Inferior parietal cortex (tissue), 1 donor: ENCODE measurements at regions not wholly inside any gene's neighbourhood (a gene's known extent, or its start where the extent isn't known, plus 50 kb on each side); places are given as distances from the start of the nearest gene placed in this dataset.
"Not testable (repeated sequence)": the region's sequence is repeated elsewhere in the genome, so short reads cannot be mapped to it uniquely, and the experiment has no call there.

Experiments used
- DNase-seq: peaks from one replicate; pipeline ENCODE4 v3.0.0-alpha.2; 2016; ENCODE audit errors: extremely low spot score

DNA sequence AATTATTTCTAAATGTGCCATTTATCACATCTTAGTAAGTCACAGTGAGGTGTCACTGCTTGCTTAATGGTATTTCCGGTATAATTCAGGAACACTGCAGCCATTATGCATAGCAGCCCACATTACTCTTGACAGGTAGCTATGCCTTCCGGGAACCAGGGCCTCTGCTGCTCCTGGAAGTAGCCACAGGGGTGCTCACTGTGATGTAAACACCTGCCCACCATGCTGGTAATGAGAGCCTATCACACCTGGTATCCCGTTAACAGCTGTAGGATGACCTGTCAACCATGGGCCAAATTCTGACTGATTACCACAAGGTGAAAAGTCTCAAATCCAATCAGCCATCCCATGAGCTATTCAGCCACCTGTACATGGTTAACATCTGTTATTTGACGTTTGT is 647.0 kb upstream of the NXPH2 start:
- no peak for DNase-seq

DNA sequence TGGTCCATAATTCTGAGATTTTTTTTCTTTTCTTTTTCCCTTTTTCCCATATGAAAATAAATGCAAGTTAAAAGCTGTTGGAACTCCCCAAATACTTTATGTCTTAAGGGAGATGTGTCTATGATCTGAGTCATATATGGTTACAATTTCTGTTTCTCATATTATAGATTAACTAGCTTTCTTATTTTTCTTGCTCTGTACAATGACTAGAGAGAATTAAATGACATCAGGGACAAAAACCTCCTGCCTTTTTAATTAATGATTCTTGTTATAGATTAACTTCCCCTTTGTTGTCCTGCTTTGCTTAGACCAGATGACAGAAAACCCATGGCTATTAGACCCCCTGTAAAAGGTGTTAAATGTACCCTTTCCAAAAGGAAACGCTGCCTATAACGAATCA is 643.9 kb upstream of the NXPH2 start:
- DNase-seq, result no peak

DNA sequence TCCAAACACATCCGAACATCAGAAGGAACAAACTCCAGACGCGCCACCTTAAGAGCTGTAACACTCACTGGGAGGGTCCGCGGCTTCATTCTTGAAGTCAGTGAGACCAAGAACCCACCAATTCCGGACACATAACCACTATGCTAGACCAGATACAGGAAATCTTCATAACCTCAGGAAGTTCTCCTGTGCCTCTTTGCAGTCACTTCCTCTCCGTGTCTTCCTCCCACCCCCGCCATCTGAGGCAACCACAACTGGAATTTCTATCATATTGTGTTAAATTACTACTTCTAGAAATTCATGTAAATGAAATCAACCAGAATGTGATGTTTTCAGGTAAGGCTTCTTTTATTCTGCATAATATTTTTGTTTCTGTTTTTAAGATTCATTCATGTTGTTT is 631.0 kb upstream of the NXPH2 start:
- no peak for DNase-seq

DNA sequence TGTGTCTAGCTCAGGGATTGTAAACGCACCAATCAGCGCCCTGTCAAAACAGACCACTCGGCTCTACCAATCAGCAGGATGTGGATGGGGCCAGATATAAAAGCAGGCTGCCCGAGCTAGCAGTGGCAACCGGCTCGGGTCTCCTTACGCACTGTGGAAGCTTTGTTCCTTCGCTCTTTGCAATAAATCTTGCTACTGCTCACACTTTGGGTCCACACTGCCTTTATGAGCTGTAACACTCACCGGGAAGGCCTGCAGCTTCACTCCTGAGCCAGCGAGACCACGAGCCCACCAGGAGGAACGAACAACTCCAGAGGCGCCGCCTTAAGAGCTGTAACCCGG is 630.6 kb upstream of the NXPH2 start:
- not testable (repeated sequence) for DNase-seq

DNA sequence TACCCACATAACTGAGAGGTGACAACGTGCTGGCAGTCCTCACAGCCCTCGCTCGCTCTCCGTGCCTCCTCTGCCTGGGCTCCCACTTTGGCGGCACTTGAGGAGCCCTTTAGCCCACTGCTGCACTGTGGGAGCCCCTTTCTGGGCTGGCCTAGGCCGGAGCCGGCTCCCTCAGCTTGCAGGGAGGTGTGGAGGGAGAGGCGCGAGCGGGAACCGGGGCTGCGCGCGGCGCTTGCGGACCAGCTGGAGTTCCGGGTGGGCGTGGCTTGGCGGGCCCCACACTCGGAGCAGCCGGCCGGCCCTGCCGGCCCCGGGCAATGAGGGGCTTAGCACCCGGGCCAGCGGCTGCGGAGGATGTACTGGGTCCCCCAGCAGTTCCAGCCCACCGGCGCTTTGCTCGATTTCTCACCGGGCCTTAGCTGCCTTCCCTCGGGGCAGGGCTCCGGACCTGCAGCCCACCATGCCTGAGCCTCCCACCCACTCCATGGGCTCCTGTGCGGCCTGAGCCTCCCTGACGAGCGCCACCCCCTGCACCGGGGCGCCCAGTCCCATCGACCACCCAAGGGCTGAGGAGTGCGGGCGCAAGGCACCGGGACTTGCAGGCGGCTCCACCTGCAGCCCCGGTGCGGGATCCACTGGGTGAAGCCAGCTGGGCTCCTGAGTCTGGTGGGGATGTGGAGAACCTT is 630.1 kb upstream of the NXPH2 start:
- DNase-seq, result not testable (repeated sequence)

DNA sequence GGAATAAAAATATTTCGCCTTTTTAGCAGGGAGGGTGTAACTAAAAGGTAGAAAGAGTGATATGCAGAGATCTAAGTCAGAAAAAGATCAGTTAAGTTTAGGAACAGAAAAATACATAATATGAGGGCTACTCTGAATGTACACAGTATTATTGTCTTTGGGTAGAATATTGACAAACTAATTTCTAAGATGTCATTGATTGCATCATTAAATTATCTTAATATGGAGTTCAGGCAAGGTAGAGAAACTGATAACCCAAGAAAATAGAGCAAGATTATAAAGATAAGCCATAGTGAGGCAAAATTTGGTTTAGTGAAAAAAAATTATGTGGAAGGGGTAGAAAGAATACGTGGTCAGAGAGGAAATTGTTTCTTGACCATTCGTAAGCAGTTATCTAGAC is 629.0 kb upstream of the NXPH2 start:
- DNase-seq, result no peak

DNA sequence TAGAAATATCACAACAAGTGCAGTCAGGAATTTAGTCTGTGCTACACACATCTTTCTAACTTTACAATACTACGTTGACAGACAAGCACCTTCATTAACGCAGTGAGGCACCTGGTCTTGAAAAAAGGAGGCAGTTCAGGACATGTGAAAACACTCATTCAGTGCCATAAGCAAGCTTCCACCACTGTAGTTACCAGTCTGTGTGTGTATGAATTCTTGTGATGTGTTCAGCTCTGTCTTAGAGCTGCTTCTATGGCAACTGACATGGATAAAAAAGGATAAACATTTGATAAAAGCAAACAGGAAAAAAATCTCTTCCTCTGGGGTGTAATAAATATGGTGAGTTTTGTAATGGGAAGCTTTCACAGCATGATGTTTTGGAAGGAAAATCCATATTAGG is 623.8 kb upstream of the NXPH2 start:
- DNase-seq, result no peak

DNA sequence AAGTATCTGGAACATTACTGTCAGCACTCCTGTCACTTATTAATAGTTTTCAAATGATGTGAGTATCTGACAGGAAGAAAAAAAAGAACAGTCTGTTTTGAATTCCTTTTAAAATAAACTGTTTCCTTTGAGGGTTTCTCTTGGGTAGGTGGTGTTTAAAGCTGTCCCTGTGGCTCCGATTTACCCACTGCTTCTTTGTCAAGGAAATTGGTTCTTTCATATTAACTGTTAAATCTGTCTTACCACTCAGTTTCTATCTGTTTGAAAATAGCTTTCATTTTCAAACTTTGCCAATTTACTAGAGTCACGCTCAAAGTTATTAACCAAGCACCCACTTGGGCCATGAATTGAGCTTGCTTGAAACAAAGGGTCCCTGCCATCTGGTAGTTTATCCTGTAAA is 614.6 kb upstream of the NXPH2 start:
- DNase-seq, result no peak

DNA sequence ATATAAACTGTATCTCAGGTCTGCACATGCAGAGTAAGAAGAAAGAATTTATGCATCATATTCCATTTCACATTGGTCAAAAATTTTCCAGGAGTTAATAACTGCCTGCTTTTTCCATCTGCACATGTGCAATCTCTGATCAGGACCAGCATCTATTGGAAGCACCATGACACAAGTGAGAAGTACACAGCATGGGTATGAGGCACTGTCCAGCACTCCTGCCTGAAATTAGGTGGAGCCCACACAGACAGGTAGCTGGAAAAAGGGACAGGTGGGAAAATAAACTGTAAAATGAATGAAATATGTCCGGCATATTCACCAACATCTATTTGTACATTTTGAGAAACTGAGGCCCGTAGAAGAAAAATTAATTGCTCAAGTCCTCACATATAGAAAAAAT is 609.2 kb upstream of the NXPH2 start:
- DNase-seq, result no peak

DNA sequence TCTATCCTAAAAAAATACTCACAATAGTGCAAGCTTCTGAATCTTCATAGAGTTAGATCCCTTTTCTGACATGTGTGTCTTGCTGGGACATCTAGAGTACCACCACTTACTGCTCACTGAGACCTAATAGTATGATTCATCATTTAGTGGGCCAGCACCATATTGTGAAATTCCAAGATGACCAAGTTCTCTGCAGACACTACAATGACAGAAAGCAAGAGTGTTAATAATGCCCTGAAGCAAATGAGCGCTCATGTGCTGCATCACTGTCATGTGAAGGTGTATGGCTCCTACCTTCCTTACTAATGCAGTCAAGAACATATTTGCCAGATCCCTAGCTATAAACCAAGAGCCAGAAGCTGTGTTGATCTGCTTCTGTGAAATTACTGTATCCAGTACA is 606.2 kb upstream of the NXPH2 start:
- no peak for DNase-seq

DNA sequence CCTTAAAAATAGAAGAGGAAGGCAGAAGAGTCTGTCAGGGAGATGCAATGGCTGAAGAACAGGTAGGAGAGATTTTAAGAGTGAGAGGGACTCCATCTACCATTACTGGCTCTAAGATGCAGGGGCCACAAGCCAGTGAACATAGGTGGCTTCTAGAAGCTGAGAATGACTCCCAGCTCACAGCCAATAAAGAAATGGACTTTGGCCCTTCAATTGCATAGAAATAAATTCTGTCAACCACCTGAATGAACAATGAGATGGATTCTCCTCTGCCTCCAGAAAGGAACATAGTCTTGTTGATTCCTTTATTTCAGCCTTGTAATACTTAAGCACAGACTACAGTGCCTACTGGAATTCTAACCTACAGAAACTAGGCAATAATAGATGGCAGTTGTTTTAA is 603.3 kb upstream of the NXPH2 start:
- DNase-seq, result no peak

DNA sequence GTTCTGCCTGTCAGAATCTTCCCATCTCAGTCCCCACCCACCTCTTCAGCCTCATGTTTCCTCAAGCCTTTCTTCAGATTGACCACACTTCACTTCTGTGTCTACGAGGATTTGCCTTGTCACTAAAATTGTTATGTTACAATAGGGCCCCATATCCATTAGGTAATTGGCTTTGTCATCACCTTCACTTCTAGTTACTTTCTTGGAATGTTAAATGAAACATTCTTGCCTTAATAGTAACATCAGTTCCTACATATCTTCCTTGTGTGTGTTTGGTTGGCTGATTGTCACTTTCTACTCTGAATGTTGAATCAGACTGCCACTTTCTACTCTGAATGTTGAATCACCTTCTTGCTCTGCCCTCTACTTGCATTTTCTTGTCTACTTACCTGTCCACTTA is 599.9 kb upstream of the NXPH2 start:
- DNase-seq, result no peak

DNA sequence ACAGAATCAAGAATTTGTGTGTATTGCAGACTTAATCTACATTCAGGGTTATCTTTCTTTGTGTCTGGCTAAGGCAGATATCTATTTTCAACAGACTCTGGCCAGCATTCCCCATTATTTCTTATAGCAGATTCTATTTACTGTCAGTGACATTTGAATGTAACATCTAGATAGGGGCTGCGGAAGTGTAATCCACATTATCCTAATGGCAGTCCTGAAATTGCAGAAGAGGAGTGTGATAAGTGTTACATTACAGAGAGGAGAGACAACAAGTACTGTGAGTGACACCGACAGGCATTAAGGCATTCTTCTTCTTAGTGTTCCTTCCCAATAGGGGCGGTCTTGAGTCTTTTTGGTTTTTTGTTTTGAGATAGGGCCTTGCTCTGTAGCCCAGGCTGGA is 598.2 kb upstream of the NXPH2 start:
- DNase-seq, result no peak

DNA sequence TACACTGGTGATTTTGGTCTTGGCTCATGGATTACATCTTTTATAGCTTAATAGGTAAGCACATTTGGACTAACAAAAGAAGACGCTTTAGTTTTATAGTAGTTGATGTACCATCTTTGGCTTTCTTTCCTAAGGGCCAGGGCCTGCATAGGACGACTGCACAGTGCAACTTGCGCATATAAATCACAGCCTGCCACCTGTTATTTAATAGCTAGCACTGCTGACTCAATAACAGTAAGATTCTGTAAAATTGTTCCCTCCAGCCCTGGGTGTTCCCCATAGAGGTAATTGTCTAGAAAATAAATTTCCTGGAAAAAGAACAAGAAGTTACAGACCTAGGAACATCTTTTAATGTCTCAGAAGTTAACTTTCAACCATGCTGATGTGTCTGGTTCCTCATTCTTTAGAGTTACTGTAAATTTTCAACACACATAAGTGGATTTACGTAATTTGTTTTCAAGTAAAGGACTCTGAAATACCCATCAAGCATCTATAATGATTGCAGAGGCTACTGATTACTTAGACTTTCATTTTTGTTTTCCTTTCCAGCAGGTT is 594.2 kb upstream of the NXPH2 start:
- DNase-seq, result no peak

DNA sequence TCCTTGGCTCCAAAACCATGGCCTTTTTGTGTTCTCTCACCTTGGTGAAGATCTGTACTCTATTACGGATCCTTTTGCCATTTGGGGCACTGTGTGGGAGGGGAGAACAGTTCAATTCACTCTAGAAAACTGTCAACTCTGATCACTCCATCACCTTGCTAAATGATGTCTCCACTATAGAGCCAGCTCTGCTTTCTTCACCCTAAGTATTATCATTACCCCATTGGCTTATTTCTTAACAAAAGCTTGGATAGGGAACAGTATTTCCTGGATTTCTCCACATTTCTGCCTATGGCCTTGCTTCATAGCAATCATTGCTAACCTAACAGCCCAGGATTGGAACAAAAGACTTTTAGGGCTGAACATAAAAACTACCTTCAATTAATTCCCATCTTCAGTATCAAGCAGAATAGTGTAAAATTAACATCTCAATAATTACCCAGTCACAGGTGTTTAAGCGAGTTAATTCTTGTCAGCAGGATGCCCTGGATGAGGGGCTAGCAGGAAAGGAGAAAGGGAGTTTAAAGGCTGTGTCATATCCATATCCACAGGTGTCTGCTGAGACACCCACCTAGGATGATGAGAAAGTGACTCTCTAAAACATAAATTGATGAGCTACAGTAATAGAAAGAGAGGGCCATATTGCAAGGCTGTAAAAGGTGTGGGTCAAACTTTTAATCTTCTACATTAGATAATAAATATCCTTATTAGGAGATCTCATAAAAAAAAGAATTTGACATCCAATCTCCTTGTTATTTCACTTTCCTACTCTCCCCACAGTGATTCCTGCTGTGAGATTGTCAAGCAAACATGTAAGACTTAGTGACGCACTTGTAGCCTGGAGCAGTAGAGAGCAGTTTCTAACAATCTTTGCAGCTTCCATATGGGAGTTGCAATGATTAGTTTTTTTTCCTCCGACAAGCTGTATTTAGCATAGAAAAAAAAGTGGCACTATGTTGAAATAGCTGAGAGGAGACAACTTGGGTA is 589.5 kb upstream of the NXPH2 start:
- DNase-seq, result no peak

DNA sequence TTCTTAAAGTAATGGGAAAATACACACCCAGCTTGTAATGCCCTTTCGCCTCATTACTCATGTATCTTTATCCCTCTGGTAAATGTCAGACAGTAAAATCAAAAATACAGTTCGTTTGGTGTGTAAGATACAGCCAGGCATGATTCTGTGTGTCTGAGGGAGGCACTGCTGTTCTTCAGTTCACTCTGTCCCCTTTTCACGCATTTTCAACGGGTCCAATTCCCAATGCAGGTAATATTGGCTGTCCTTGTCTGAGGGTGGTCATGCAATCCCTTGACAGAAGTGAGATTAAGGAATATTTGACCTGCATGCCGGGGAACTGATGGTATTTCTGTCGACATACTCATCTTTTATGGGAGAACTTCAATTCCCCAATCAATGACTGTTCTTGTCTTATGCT is 587.2 kb upstream of the NXPH2 start:
- no peak for DNase-seq

DNA sequence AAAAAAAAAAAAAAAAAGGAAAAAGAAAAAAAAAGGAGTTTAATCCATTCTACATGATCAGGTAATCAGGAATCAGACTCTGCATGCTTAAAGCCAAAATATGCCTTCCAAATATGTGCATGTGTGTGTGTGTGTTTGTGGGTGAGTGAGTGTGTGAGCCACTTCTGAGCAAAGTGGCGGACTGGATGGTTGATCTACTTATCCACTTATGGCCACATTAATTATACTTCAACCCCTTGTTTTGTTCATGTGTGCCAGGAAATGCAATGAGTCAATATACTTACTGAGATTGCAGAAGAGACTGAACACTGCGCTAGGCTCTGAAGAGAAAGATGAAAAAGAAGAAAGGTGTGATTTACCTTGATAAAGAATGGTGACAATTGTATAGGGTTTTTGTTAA is 586.5 kb upstream of the NXPH2 start:
- no peak for DNase-seq

DNA sequence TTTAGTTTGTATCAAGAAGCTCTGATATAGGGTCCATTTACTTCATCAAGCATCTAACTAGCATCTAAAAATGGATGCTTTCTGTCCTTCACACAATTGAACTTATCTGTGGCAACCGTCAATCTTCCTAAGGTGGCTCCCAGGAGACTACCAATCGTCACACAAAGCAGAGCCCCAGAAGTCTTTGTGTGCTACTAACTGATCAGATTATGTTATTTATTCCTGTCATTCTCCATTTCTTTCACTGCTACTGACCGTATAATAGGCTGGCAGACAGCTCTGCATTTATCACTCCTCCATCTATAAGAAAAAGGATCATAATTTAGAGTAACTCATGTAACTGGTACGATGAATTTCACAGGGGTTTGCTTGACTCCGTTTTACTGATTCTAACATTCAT is 585.0 kb upstream of the NXPH2 start:
- no peak for DNase-seq

DNA sequence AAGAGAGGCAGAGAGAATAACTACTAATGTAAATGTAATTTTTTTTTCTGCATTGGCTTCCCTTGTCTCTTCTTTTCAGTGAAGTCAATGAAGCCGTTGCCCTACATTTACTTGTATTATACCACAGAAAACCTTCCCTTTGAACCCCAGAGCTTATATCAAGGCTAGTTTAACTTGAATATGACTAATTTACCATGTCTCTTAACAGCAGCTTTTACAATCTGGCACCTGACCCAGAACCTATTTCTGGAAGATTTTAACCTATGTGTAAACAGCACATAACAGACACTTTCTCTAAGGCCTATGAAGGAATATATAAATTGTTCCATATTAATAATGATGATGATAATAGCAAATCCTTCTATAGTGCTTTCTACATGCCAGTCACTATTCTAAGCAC is 580.5 kb upstream of the NXPH2 start:
- no peak for DNase-seq

DNA sequence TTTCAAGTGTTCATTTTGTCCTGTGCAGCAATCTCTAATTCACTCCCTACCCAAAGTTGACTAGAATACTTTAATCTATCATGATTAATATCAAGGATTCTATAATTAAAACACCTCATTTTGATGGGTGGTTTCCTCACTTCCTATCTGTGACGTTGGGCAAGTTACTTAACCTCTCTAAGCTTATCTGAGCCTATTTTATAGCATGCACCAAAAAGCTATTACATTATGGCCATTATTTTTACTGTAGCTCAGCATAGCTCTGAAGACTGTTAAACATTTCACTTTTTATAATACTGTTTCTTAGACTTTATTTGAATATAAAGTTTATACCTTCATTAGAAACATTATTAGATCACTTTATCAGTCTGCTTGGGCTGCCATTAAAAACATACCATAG is 579.6 kb upstream of the NXPH2 start:
- no peak for DNase-seq

DNA sequence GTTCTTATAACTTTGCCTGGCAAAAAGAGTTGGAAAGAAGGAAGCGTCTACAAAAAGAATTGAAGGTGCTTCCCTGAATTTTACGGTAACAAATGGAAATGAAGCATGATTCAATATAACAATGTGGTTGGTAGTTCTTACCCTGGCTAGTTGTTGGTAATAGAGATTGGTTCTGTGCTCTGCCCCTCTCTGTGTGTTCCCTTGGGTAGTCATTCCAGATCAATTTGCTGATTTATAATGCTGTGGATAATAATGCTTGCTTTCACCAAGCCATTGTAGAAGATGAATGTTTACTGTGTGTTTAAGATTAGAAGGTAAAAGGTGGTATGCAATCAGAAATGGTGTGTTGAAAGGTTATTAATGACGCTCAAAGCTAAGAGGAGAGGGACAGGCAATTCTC is 577.8 kb upstream of the NXPH2 start:
- DNase-seq, result no peak

DNA sequence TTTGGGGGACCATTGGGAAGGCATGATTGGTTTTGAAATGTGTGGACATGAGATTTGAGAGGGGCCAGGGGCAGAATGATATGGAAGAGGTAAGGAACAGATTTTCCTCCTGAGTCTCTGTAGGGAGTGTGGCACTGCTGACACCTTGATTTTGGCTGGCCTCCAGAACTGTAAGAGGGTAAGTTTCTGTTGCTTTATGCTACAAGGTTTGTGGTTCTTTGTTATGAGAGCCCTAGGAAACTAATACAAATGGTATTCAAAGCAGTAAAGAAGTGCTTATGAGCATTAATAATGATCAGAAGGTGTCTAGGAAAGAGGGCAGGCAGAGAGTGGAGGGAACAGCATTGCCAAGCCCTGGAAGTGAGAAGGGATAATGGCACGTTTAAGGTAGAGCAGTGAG is 574.3 kb upstream of the NXPH2 start:
- DNase-seq, result no peak

DNA sequence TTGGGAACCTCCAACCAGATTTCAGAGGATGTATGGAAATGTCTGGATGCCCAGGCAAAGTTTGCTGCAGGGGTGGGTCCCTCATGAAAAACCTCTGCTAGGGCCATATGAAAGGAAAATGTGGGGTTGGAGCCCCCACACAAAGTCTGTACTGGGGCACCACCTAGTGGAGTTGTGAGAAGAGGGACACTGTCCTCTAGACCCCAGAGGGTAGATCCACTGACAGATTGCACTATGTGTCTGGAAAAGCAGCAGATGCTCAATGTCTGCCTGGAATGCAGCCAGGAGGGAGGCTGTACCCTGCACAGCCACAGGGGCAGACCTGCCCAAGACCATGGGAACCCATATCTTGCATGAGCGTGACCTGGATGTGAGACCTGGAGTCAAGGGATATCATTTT is 573.7 kb upstream of the NXPH2 start:
- no peak for DNase-seq
